ENCODE measurements at regions not wholly inside any gene's neighbourhood (a gene's known extent, or its start where the extent isn't known, plus 50 kb on each side); places are given as distances from the start of the nearest gene placed in this dataset.

DNA sequence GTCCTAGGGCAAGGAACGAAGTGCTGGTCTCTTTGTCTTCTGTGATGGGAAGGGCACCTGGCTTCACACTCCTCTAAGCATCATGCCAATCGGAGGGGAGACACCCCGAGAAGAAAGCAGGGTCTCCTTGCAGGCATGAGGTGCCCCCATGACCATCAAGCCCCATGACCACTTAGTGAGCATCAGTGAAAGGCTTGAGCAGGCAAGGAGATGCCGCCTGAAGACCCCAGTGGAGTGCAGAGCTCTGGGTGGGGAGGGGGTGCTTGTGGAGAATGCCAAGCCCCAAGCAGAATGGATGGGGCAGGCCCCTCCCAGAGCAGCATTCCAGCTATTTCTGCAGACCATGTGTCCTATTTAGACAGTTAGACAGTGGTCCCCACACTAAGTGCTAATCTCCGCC, 232.7 kb upstream of the TNRC6C start:
- intact Hi-C loops (cut with DNase I), result no loop called here
- DNase-seq (ENCODE audit: low spot score), result no peak

DNA sequence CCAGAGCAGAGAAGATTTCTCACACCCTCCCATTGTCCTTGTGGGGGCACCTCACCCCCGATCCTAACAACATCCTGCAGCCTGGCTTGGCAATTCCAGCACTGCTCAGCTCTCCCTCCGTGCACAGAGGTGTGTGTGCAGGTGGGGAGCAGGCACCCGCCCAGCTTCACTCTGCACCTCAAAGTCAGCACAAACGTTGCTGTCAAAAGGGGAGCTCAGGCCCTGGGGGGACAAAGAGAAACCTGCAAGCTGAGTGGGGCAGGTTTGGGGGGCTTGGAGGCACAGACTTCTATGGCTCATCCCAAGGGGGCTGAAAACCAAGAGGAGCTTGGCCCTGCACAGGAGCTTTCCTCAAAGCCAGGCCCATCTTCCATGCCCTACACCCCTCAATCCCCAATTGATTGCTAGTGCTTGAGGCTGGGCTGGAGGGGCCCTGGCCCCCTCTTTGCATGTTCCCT, 231.9 kb upstream of the TNRC6C start:
- DNase-seq (ENCODE audit: low spot score), result no peak
- intact Hi-C loops (cut with DNase I), result no loop called here

DNA sequence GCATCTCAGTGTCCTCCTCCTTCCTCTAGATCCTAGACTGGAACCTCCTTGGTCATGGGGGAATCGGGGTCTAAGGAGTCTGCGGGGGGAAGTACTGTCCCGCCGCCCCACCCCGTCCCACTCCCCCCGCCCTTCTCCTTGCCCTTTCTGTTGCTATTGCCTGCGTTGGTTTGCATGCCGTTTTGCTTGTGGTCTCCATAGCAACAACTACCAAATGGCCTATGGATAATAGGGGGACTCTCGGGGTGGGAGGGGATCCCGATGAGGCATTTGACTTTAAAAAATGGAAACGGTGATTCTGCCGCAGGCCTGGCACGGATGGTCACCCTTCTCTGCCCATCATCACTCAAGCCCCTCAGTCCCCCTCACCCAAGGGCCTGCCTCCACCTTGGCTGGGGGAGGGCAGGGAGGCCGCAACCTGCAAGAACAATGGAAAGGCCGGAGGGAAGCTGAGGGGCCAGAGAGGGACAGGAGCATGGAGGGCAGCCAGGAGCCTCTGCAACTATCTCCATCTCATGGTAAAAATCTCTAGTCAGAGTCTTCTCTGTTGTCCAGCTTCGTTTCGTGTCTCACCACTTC, 231.4 kb upstream of the TNRC6C start:
- intact Hi-C loops (cut with DNase I), result no loop called here
- no peak for DNase-seq (ENCODE audit: low spot score)

DNA sequence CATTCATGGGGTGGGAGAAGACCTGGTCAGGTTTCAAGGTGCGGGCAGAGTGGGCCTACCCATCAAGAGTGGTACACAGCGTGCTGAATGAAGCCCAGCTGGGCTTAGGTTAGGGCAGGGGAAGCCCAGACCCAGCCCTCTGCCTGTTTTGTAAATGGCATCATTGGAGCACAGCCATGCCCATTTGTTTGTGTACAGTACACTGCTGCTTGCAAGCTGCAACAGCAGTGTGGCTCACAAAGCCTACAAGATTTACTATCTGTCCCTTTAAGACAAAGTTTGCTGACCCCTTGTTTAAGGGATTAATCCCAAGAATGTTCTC, 230.1 kb upstream of the TNRC6C start:
- intact Hi-C loops (cut with DNase I), result no loop called here
- DNase-seq (ENCODE audit: low spot score), result no peak

DNA sequence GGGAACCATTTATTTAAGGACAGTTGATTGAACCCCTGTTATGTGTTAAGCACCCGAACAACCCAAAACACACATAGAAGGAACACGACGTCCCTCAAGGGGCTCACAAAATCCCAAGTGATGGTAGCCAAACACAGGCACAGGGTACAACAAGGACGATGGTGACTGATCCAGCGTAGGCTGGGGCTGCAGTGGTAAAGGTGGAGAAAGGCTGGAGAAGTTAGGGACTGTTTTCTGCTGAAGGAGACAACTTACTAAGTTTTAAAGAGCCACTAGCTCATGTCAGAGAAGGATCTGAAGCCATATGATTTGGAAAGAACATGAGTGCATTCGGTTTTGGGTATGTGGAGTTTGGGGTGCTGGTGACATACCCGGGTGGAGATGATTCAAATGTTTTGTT, 229.6 kb upstream of the TNRC6C start:
- no peak for DNase-seq (ENCODE audit: low spot score)
- intact Hi-C loops (cut with DNase I), result no loop called here

DNA sequence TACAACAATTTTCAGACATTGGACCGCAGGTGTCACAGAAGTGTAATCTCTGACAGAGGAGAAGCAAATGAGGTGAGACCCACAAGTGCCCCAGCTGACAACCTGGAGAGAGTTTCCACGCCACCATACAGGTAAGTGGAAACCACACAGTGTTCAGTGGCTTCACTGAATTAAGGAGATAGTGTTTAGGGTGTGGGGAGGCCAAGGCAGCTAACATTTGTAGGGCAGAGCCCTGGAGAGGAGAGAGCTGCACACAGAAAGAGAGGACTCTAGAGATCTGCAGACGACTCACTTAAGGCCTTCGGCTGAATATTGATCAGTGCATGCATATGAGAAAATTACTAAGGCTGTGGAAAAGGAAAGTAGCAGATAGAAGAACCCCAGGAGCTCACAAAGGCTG, 228.9 kb upstream of the TNRC6C start:
- no peak for DNase-seq (ENCODE audit: low spot score)
- intact Hi-C loops (cut with DNase I), result no loop called here

DNA sequence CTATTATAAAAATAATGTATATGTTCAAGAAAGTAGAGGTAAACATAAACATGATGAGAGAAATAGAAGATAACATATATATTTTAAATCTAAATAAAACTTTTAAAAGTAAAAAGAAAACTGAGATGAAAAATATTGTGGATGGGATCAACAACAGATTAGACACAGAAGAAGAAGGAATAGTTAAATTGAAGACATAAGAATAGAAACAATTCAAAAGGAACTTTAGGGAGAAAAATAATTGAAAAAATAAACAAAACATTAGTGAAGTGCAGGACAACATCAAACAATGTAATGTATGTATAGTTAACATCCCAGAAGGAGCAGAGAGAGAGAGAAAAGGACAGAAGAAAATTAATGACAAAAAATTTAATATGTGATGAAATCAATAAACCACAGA, 228.1 kb upstream of the TNRC6C start:
- no peak for DNase-seq (ENCODE audit: low spot score)
- intact Hi-C loops (cut with DNase I), result no loop called here

DNA sequence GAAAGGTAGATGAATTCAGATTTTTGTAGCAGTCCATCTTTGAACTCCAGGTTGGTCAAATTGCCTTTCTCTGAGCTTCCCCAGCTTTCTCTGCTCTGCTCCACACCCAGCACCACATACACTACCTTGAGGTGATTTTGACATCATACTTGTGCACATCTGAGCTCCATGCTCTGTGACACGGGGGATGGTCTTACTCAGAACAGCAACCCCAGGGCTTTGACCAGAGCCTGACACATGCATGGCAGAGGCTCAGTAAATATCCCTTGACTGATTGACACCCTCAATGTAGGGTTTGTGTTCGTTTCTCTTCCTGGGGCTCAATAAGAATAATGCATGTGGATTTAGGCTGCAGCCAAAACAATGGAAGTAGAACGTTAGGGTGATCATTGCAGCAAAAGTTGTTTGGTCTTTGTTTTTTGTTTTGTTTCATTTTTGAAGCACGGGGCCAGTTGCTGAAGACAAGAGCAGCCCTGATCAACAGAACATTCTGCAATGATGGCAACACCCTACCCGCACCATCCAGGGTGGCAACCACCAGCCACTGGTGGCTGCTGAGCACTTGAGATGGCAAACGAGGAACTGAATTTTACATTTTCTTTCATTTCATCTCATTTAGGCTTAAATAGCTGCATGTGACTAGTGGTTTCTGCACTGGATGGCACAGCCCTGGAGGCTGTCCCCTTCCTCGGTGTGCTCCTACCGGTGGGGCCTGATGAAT, 224.8 kb upstream of the TNRC6C start:
- DNase-seq (ENCODE audit: low spot score), result no peak

DNA sequence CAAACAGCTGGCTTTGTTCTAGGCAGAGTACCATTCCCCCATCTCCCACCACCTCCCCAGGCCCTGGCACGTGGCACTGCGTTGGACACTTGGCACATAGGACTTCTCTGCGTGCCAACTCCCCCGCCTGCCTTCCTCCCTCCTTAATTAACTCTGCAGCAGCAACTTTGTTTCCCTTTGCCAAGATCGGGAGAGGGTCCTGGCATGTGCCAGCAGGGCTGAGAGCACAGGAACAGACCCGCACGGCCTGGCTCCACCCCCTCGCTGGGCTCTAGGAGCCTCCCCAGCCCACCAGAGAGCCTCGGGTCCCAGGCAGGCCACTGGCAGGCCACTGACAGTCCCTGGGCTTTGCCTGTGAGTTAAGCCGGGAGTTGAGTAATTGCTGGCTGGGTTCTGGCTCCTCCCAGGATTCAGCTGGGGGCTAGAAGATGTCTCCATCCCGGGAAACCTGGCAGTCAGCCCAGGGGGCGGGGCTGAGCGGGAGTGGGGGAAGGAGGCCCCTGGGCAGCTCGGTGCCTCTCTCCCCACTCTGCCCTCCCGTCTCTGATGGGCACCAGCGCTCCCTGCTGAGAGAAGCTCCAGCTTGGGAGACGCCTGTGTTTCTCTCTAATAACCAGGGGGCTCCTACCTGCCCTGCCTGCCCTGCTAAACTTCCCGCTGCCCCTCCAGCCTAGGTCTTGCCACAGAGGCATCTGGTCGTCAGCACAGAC, 224.0 kb upstream of the TNRC6C start:
- peak; percentile 96 for DNase-seq (ENCODE audit: low spot score)
- intact Hi-C loops (cut with DNase I), result no loop called here

More for the DNA sequence above, 224.8 kb upstream of the TNRC6C start:
- intact Hi-C loops (cut with DNase I), result no loop called here

DNA sequence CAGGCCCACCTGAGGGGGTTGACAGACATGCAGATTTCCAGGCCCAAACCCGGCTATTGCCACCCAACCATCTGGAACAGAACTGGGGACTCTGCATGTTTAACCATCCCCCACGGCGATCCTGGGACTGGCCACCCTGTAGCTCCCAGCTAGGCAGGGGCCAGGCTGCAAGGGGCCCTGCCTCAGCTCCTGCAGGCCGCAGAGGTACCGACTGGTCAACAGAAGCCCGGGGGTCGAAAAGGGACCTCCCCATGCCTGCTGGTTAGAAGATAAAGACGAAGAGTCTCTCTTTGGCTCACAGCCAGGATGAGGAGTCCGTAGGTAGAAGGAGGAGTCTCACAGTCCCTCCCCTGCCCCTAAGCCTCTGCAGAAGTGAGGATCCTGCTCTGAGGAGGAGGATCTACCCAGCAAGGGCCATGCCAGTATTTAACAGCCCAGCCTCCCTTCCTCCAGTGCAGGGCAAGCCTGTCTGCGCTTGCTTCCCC, 223.4 kb upstream of the TNRC6C start:
- DNase-seq (ENCODE audit: low spot score), result peak; percentile 81
- intact Hi-C loops (cut with DNase I), result no loop called here

DNA sequence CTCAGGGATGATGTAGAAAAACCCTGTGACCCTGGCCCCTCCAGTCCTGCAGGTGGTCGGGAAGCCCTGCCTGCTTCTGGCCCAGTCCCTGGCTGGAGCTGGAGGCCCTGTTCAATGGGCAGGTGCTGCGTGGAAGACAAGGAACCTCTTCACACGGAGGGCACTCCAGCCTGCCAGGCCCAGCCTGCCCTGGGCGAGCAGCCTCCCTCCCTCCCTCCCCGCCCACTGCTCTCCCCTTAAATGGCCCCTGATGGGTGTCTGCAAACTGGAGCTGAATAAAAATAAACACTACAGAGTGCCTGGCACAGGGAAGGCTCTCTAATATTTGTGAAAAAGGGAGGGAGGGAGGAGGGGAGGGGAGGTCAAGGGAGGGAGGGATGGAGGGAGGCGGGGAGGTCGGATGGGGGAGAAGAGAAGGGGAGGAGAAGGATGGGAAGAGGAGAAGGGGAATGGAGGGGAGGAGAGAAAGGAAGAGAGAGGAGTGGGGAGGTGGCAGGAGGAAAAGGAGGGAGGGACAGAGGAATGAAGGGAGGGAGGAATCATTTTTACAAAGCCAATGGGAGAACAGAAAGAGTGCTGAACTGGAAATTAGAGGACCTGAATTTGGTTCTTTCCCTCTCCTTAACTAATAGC, 222.8 kb upstream of the TNRC6C start:
- DNase-seq (ENCODE audit: low spot score), result peak; percentile 82
- intact Hi-C loops (cut with DNase I), result no loop called here

DNA sequence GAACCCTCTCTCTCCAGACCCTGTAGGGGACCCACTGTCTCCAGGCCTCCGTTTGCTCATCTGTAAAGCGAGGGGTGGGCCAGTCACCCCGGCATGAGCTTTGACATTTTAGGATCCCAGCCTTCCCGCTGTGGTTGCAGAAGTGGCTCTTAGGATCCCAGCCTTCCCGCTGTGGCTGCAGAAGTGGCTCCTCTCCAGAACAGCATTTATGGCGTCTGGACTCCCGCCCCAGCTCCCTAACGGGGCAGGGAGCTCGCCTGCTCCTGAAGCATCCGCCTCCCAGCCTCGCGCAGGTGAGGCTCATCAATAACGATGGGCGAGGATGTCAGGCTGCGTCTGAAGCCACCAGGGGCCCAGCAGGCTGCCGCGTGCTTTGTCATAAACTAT, 222.3 kb upstream of the TNRC6C start:
- intact Hi-C loops (cut with DNase I), result no loop called here

DNA sequence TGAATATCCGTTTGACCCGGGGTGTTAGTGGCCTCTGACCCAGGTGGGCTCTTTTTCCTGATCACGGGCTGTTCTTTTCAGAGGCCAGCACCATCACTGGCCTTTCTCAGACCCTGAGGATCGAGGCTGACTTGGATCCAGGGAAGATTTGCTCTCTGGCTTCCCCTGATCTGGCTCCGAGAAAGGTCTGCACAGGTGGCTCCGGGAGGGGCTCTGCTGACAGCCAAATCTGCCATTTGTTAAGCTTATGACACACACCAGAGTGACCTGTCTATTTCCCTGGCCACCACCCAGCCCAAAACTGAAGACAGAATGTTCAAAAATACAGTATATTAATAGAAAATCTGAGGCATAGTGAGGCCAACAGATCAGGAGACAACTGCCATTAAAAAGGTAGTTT, 221.8 kb upstream of the TNRC6C start:
- no peak for DNase-seq (ENCODE audit: low spot score)
- intact Hi-C loops (cut with DNase I), result no loop called here

More for the DNA sequence above, 222.3 kb upstream of the TNRC6C start:
- DNase-seq (ENCODE audit: low spot score), result no peak

DNA sequence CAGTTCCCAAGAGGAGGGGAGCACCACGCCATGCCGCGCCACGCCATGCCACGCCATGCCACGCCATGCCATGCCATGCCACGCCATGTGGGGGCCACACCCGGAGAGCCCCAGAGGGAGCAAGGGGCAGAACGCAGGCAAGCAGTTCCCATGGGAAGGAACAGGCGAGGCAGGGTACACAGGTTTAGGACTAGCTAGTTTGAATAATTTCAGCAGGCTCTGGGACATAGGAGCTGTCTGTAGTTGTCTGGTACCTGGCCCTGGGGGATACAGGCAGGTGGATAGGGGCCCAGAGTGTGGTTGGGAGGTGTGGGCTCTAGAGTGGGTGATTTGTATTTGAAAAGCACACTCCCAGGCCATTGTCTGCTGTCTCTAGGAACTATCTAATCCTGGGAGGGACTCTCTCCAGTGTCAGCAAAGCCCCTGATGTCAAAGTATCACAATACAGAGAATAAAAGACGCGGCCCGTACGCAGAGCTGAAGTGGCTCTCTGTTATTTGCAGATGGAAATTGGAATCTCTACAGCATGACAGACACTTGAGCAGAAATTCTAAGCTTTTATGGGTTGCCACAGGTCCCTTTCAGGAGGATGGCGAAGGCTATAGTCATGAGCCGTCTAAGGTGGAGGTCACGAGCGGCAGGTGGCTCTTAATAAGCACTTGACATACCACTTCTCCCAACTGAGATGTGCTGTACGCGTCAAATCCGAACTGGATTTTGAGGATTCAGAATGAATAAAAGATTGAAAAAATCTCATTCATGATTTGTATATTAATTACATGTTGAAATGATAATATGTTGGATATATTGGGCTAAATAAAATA, 220.8 kb upstream of the TNRC6C start:
- no peak for DNase-seq (ENCODE audit: low spot score)
- intact Hi-C loops (cut with DNase I), result no loop called here

DNA sequence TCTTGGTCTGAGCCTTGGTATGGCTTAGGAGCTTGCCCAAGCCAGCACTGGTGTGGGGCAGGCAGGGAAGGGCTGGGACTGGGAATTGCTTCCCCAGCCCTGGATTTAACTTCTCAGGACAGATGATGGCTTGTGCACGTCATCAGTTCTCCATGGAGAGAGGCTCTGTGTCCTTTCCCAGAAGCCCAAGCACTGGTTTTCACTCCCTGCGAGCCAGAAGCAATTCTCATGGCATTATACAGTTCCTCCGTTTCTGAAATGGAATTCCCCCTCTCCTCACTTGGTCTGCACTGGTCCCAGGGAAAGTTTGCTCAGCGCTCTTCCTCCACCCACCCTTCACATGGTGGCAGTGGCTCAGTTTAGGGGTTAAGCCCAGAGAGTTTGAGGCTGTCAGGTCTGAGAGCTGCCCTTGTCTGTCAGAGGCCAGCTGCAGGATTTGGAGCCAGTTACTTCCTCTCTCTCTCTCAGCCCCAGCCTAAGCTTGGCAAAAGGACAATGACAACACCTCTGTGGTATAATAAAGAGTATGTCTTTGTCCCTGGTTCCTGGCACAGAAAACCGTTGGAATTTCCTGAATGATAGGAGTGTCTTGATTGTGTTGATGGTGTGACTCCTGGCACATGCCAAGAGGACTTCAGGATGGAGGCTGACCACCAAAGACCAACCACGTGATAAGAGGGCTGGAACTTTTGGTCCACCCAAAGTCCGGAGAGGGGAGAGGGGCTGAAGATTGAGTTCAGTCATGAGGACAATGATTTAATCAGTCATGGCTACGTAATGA, 219.6 kb upstream of the TNRC6C start:
- no peak for DNase-seq (ENCODE audit: low spot score)
- intact Hi-C loops (cut with DNase I), result no loop called here

DNA sequence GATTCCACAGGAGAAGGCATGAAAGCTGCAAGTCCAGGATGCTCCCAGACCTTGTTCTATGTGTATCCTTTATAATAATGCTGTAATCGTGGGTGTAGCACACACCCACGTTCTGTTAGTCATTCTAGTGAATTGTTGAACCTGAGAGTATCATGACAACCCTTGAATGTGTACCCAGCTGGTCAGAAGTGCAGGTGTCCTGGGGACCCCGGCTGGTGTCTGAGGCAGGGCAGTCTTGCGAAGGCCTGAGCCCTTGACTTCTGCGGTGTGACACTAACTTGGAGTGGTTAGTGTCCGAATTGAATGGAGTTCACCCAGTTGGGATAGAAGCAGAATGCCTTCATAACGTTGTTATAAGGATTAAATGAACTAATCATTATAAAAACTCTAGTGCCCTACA, 218.0 kb upstream of the TNRC6C start:
- intact Hi-C loops (cut with DNase I), result no loop called here
- DNase-seq (ENCODE audit: low spot score), result no peak

DNA sequence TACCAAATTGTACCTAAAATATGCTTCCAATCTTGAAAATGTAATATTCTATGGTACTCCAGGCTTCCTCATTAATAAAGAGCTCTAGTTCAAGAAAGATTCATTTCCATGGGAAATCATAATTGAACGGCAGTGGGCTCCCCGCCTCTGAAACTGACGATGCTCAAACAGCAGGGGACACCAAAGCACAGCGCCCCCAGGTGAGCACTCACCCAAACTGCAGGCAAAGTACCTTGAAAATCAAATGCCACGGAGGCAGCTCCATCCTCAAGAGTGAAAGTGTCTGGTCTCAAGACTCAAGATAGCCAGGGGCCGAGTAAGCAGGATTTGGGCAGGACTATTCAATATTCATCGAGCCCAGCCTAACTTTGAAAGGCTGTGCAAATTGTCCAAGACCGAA, 217.4 kb upstream of the TNRC6C start:
- DNase-seq (ENCODE audit: low spot score), result no peak

DNA sequence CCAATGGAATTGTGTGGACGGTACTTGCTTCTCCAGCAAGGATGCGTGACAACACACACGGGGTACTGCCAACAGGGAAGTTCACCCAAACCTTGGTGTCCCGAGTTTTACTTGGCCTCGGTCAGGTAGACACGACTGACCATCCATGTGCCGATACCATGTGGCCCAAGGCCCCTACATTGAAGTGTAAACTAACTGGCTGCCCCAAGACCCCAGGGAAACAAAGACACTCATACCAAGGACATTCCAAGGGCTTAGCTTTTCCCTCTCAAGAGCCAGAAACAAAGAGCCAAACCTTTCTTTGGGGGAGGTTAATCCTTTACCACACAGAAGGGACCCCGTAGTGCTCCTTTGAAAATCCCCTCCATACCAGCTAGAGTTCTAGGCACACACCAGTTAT, 215.9 kb upstream of the TNRC6C start:
- intact Hi-C loops (cut with DNase I), result no loop called here
- DNase-seq (ENCODE audit: low spot score), result no peak

More for the DNA sequence above, 217.4 kb upstream of the TNRC6C start:
- intact Hi-C loops (cut with DNase I), result loop anchor here in 1 of 2 donors (1.0 kb wide), 1 partner anchor 33 kb away; no protein-coding TSS in a partner anchor
